ENCODE measurements at regions not wholly inside any gene's neighbourhood (a gene's known extent, or its start where the extent isn't known, plus 50 kb on each side); places are given as distances from the start of the nearest gene placed in this dataset.

DNA sequence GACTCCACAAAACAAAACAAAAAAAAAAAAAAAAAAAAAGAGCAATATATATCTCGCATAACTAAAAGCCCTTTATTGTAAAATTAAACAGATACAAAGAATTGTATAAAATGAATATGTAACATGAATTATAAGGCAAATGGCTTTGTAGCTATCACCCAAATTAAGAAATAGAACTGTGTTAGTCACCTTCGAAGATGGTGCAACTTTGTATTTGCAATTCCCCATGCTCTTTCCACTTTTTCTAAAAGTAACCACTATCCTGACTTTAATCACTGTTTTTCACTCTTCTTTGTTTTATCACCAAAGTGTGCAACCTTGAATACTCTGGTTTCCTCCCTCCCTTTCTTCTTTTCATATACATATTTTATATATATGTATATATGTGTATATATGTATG is 57.1 kb upstream of the HTR2A start:
- no peak for DNase-seq

DNA sequence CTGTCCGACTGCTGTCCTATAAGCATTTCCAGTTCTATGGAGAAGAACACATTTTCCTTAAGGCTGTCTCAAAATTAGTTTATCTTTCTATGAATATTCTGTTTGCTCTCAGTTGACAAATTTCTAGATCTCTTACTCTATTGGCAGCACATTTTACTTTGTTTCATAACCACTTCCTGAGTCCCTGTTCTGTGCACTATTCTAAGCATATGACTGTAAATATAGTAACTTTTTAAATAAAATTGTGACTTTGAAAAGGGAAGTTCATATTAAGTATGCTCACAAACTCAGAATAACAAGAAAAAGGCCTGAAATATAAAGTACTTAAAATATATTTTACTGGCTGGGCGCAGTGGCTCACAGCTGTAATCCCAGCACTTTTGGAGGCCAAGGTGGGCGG is 56.5 kb upstream of the HTR2A start:
- no peak for DNase-seq

DNA sequence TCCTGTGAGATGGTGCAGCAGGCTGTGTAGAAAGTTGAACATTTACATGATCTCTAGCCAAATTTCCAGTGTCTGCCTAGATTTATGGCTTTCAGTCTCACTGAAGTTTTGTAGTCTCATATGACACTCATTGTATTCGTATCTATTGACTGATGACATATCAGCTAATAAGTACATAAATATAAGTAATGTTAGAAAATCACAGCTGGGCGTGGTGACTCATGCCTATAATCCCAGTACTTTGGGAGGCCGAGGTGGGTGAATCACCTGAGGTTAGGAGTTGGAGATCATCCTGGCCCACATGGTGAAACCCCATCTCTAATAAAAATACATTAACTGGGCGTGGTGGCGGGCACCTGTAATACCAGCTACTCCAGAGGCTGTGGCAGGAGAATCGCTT is 54.7 kb upstream of the HTR2A start:
- no peak for DNase-seq

DNA sequence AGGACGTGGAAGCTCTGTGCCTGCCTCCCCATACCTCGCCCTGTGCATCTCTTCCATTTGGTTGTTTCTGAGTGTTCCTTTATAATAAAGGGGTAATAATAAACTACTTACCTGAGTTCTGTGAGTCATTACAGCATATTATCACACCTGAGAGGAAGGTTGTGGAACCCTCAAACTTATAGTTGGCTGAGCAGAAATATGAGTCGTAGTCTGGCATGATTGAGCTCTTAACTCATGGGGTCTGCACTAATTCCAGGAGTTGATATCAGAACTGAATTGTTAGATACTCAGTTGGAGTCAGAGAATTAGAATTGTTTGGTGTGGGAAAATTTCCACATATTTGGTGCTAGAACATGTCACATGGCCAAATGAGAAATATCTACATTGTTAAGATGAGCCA is 52.4 kb upstream of the HTR2A start:
- DNase-seq: no peak

DNA sequence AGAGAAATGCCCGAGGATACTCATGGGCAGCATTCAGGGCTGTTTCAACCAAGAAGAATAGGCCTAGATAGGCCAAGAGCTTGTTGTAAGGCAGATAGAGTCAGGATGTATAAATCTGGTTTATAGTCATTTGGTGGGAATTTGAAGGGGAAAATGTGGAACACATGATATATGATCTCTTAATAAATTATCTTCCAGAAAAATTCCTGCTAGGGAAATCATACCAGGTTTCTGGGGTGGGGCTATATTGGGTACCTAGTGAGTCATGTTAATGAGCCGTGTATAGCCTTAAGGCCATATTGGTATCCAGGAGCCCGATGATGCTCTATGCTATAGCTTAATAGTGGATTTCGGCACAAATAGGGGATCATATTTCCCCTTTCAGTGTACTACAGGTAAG is 51.5 kb upstream of the HTR2A start:
- DNase-seq: no peak

DNA sequence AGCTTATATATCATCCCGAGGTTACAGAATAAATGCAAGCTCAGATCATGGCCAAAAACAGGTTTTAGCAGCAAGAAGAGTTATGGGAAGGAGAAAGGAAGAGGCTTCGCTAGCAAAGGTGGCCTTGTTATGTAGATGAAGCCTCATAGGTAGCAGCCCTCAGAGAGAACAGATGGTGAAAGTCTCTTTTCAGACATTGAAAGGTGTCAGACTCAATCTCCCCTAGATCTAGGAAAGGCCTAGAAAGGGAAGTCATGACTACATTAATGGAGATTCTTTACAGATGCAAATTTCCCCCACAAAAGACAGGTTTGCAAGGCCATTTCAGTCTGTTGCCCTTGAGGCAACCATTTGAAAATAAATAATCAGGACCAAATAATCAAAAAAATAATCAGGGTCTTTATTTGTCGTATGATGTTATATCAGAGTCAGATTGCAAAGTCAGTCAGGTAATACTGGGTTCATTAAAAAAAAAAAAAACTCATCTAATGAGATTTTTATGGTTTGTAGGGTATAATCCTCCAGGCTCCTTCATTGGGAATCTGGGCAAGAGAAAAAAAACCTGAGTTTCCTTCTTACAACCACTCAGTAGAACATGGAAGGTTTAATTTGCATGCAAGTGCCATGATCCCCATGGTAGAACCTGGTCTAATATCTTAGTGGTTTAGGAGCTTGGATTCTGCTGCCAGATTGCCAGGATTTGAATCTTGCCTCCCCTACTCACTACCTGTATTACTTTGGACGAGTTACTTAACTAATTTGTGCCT is 50.8 kb upstream of the HTR2A start:
- DNase-seq: no peak

Data from SHP77 treated with DMSO at 0.1 percent for 48 hours (cell line).